CD14-positive monocyte (primary cell): ENCODE measurements at regions not wholly inside any gene's neighbourhood (a gene's known extent, or its start where the extent isn't known, plus 50 kb on each side); places are given as distances from the start of the nearest gene placed in this dataset.

Experiments
- DNase-seq, 3 donors: peaks; one replicate each; pipeline ENCODE4 v3.0.0-alpha.2; 2011 to 2022
- H2AFZ ChIP-seq: 2 replicates; pipeline ENCODE4 v1.6.0; 2012; ENCODE audit warnings: mild to moderate bottlenecking, low read depth, low read length, inconsistent platforms; ENCODE audit not compliant: insufficient read depth, poor library complexity, severe bottlenecking
- H3K27ac ChIP-seq, 2 donors: 1 replicate in 1 of 2; 2 replicates in 1 of 2; pipeline ENCODE4 v1.5.1; 2012 to 2013; ENCODE audit warnings: low read length in 2 of 2, control low read depth in 1 of 2, inconsistent platforms in 1 of 2, low read depth in 1 of 2, mild to moderate bottlenecking in 1 of 2
- H3K27me3 ChIP-seq, 2 donors: one replicate each; pipeline versions ENCODE4 v1.6.0 to v1.6.1; 2011 to 2013; ENCODE audit warnings: low read length in 2 of 2; ENCODE audit not compliant: control insufficient read depth in 2 of 2, insufficient read depth in 2 of 2
- H3K36me3 ChIP-seq, 2 donors: replicated peaks in 1 of 2; 1 replicate in 1 of 2; 2 replicates in 1 of 2; pipeline versions ENCODE4 v1.5.1 to v1.6.1; 2012 to 2013; ENCODE audit warnings: low read length in 2 of 2, control low read depth in 1 of 2, inconsistent platforms in 1 of 2, mild to moderate bottlenecking in 1 of 2; ENCODE audit not compliant: insufficient read depth in 2 of 2, control insufficient read depth in 1 of 2
- H3K4me1 ChIP-seq, 2 donors: 1 replicate in 1 of 2; 2 replicates in 1 of 2; pipeline versions ENCODE4 v1.5.1 to v1.6.1; 2012 to 2013; ENCODE audit warnings: low read length in 2 of 2, control low read depth in 1 of 2, inconsistent platforms in 1 of 2, mild to moderate bottlenecking in 1 of 2, moderate library complexity in 1 of 2; ENCODE audit not compliant: insufficient read depth in 2 of 2, control insufficient read depth in 1 of 2
- H3K4me2 ChIP-seq: replicated peaks from 2 replicates; pipeline ENCODE3; 2012; ENCODE audit warnings: low read length, moderate library complexity, mild to moderate bottlenecking; ENCODE audit not compliant: poor library complexity, severe bottlenecking; ENCODE audit errors: extremely low read depth
- H3K4me3 ChIP-seq, 3 experiments: fragments of 200-600 bp in 1 of 3; sonication (generic) in 1 of 3; replicated peaks in 1 of 3; 1 replicate in 2 of 3; 2 replicates in 1 of 3; pipeline ENCODE4 v1.5.1; 2011 to 2013; ENCODE audit warnings: low read length in 3 of 3, mild to moderate bottlenecking in 3 of 3, control low read depth in 2 of 3, low read depth in 2 of 3, inconsistent platforms in 1 of 3, moderate library complexity in 1 of 3
- H3K79me2 ChIP-seq: 2 replicates; pipeline ENCODE4 v1.6.0; 2012; ENCODE audit warnings: mild to moderate bottlenecking, control low read depth, inconsistent platforms, low read length, moderate library complexity; ENCODE audit not compliant: insufficient read depth
- H3K9ac ChIP-seq: 2 replicates; pipeline ENCODE4 v1.6.0; 2017; ENCODE audit warnings: low read length, mild to moderate bottlenecking; ENCODE audit not compliant: insufficient read depth, poor library complexity, severe bottlenecking
- H3K9me3 ChIP-seq, 2 donors: replicated peaks in 1 of 2; 1 replicate in 1 of 2; 2 replicates in 1 of 2; pipeline versions ENCODE4 v1.5.1 to v1.6.1; 2012 to 2013; ENCODE audit warnings: low read length in 2 of 2, control low read depth in 1 of 2; ENCODE audit not compliant: control insufficient read depth in 1 of 2, insufficient read depth in 1 of 2
- H4K20me1 ChIP-seq: 2 replicates; pipeline ENCODE4 v1.6.0; 2012; ENCODE audit warnings: mild to moderate bottlenecking, low read length, control low read depth, moderate library complexity; ENCODE audit not compliant: insufficient read depth
- H3K27ac Mint-ChIP-seq, 7 donors: one replicate each; pipeline ENCODE4 v1.8.0; 2020; ENCODE audit warnings: mild to moderate bottlenecking in 7 of 7, mixed read lengths in 7 of 7, moderate library complexity in 6 of 7, inconsistent platforms in 2 of 7
- H3K27me3 Mint-ChIP-seq, 3 donors: one replicate each; pipeline ENCODE4 v1.8.0; 2021 to 2022; ENCODE audit warnings: low read depth in 3 of 3, mild to moderate bottlenecking in 3 of 3, mixed read lengths in 3 of 3, moderate library complexity in 3 of 3, inconsistent platforms in 1 of 3
- H3K36me3 Mint-ChIP-seq, 2 donors: one replicate each; pipeline ENCODE4 v1.8.0; 2020; ENCODE audit warnings: mixed read lengths in 2 of 2, inconsistent platforms in 1 of 2, mild to moderate bottlenecking in 1 of 2
- H3K4me1 Mint-ChIP-seq: one replicate; pipeline ENCODE4 v1.8.0; 2020; ENCODE audit warnings: mild to moderate bottlenecking, mixed read lengths
- H3K4me3 Mint-ChIP-seq, 2 donors: one replicate each; pipeline ENCODE4 v1.8.0; 2020; ENCODE audit warnings: mild to moderate bottlenecking in 2 of 2, mixed read lengths in 2 of 2, moderate library complexity in 1 of 2
- H3K9me3 Mint-ChIP-seq, 7 donors: one replicate each; pipeline ENCODE4 v1.8.0; 2020 to 2022; ENCODE audit warnings: mixed read lengths in 7 of 7, mild to moderate bottlenecking in 6 of 7, moderate library complexity in 6 of 7, inconsistent platforms in 2 of 7
- CTCF ChIP-seq: fragments of 200-600 bp; IDR thresholded peaks from one replicate; pipeline ENCODE4 v1.8.0; 2022; ENCODE audit warnings: antibody characterized with exemption, mild to moderate bottlenecking
- WGBS: methylation state at CpG from one replicate; pipeline ENCODE4 v1.1.5; 2013; ENCODE audit warnings: missing lambda C conversion rate; ENCODE audit not compliant: insufficient coverage; 5-methylcytosine and 5-hydroxymethylcytosine counted together
- intact Hi-C, 2 donors: fragments of 100-400 bp; cut with micrococcal nuclease; formaldehyde crosslinking; loops; one replicate each; pipeline versions ENCODE4 v1.15.0 to v1.15.1; 2023

- Histone ChIP-seq H3K4me1 (no peaks in the 10 kb centered on the region), H2AFZ (no peak overlapping the region)
Observed at GRCh38 chr1:83509301-83509781, 489.6 kb downstream of the TTLL7 start.

GRCh38 chr1:83508485-83509151, 490.3 kb downstream of the TTLL7 start:
- H3K27me3 Mint-ChIP-seq: no peaks in the 10 kb centered on the region
- no peak overlapping the region for H3K27ac Mint-ChIP-seq
- intact Hi-C loops: no loop called here
- no peaks in the 10 kb centered on the region for H3K4me1 Mint-ChIP-seq
- Histone ChIP-seq H3K4me2 (no peak overlapping the region), H3K27me3 (no peaks in the 10 kb centered on the region), H3K4me1 (no peaks in the 10 kb centered on the region), H3K9ac (no peak overlapping the region), H2AFZ (no peak overlapping the region), H3K4me3 (no peak overlapping the region), H3K27ac (no peak overlapping the region), H3K9me3 (no peaks in the 10 kb centered on the region), H3K79me2 (no peaks in the 10 kb centered on the region), H3K36me3 (no peaks in the 10 kb centered on the region), H4K20me1 (no peaks in the 10 kb centered on the region)
- TF ChIP-seq CTCF: no peak
- WGBS: 0% methylated on average over 2 of the region's 3 CpGs
- H3K9me3 Mint-ChIP-seq: peaks cover 0 to 5% (median 0%) of the 10 kb centered on the region in 7 donors
- no peak for DNase-seq
- H3K4me3 Mint-ChIP-seq: no peak overlapping the region
- H3K36me3 Mint-ChIP-seq: no peaks in the 10 kb centered on the region

More at GRCh38 chr1:83509301-83509781, 489.6 kb downstream of the TTLL7 start:
- DNase-seq: no peak
- H4K20me1 ChIP-seq: no peaks in the 10 kb centered on the region
- no peaks in the 10 kb centered on the region for H3K9me3 ChIP-seq
- TF ChIP-seq CTCF: no peak
- peaks cover 0 to 5% (median 0%) of the 10 kb centered on the region in 7 donors for H3K9me3 Mint-ChIP-seq
- H3K4me1 Mint-ChIP-seq: no peaks in the 10 kb centered on the region
- H3K4me3 ChIP-seq: no peak overlapping the region
- intact Hi-C loops: no loop called here
- H3K36me3 ChIP-seq: no peaks in the 10 kb centered on the region
- no peak overlapping the region for H3K27ac ChIP-seq
- no peak overlapping the region for H3K4me3 Mint-ChIP-seq
- H3K79me2 ChIP-seq: no peaks in the 10 kb centered on the region
- no peaks in the 10 kb centered on the region for H3K27me3 ChIP-seq
- WGBS: no CpG with 5 or more reads among the region's 2 CpGs
- H3K27ac Mint-ChIP-seq: no peak overlapping the region
- H3K4me2 ChIP-seq: no peak overlapping the region
- H3K27me3 Mint-ChIP-seq: no peaks in the 10 kb centered on the region
- H3K9ac ChIP-seq: no peak overlapping the region
- H3K36me3 Mint-ChIP-seq: no peaks in the 10 kb centered on the region
